ENCODE measurements at regions not wholly inside any gene's neighbourhood (a gene's known extent, or its start where the extent isn't known, plus 50 kb on each side); places are given as distances from the start of the nearest gene placed in this dataset.

DNA sequence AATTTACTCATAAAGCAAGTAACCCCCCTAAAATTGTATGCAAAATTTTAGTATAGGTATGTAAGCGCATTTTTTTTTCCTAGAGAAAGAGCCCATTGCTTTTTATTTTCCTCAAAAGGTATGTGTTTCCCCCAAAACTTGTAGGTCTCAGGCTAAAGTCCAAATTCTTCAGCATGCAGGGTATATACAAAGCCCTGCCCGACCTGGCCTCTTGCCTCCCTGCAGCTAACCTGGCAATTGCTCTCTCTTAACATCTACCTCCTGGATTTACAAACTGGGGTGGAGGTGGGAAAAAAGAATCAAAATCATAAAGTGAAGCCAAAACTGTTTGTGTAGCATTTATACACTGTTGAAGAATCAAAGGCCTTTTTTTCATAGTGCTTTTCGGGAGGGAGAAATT is 107.8 kb downstream of the KCNRG start:
- DNase-seq: no peak
- H3K9me3 ChIP-seq: no peaks in the 10 kb centered on the region
- H3K4me3 ChIP-seq: peak overlapping the region in 5 of 8 donors; percentile 74 to 92 (median 86)
- peak overlapping the region; percentile 99 to 100 (median 100) for H3K27ac ChIP-seq
- H3K36me3 ChIP-seq: peaks cover 0 to 16% (median 0%) of the 10 kb centered on the region in 6 donors
- 60 to 73% (median 69%) methylated on average over 3 of the region's 3 CpGs for WGBS, 5 donors
- intact Hi-C loops (cut with DNase I; ENCODE audit: low total_unique reads): no loop called here
- no peak for TF ChIP-seq POLR2AphosphoS5 (IDR thresholded peaks at IDR 0.05)
- TF ChIP-seq, protein P1, sequence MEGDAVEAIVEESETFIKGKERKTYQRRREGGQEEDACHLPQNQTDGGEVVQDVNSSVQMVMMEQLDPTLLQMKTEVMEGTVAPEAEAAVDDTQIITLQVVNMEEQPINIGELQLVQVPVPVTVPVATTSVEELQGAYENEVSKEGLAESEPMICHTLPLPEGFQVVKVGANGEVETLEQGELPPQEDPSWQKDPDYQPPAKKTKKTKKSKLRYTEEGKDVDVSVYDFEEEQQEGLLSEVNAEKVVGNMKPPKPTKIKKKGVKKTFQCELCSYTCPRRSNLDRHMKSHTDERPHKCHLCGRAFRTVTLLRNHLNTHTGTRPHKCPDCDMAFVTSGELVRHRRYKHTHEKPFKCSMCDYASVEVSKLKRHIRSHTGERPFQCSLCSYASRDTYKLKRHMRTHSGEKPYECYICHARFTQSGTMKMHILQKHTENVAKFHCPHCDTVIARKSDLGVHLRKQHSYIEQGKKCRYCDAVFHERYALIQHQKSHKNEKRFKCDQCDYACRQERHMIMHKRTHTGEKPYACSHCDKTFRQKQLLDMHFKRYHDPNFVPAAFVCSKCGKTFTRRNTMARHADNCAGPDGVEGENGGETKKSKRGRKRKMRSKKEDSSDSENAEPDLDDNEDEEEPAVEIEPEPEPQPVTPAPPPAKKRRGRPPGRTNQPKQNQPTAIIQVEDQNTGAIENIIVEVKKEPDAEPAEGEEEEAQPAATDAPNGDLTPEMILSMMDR (IDR thresholded peaks at IDR 0.05 in 8 of 11, conservative IDR thresholded peaks at IDR 0.05 in 3 of 11): no peak
- no peak for TF ChIP-seq POLR2A (IDR thresholded peaks at IDR 0.05)
- peaks cover 0 to 11% (median 2%) of the 10 kb centered on the region in 7 donors for H3K27me3 ChIP-seq (replicated peaks in 1 of 7)
- H3K4me1 ChIP-seq: peaks cover 32 to 76% (median 61%) of the 10 kb centered on the region in 6 donors

DNA sequence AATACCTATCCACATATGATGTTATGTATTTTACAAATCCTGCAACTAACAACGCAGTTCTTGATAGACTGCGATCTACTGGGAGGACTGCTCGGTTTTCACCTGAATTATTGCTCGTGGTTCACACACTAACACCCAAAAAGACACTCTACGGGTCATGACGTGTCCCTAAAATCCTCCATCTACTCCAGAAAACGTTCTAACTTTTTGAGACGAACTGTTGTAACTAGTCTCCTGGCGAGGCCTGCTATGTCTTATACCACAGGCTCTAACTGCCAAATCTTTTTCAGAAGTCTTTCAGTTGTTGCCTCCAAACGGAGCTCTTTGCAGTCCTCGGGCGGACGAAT is 108.2 kb downstream of the KCNRG start:
- peaks cover 0 to 16% (median 0%) of the 10 kb centered on the region in 6 donors for H3K36me3 ChIP-seq
- TF ChIP-seq POLR2AphosphoS5 (IDR thresholded peaks at IDR 0.05) (no peak), POLR2A (IDR thresholded peaks at IDR 0.05) (no peak)
- TF ChIP-seq, protein P1 (IDR thresholded peaks at IDR 0.05 in 8 of 11, conservative IDR thresholded peaks at IDR 0.05 in 3 of 11): no peak
- no peak for DNase-seq
- peaks cover 32 to 76% (median 64%) of the 10 kb centered on the region in 6 donors for H3K4me1 ChIP-seq
- H3K27me3 ChIP-seq (replicated peaks in 1 of 7): peaks cover 0 to 16% (median 7%) of the 10 kb centered on the region in 7 donors
- H3K27ac ChIP-seq: peak overlapping the region; percentile 99 to 100 (median 100)
- no peaks in the 10 kb centered on the region for H3K9me3 ChIP-seq
- 5 to 10% (median 6%) methylated on average over 13 of the region's 13 CpGs for WGBS, 5 donors
- peak overlapping the region; percentile 74 to 92 (median 87) for H3K4me3 ChIP-seq
- intact Hi-C loops (cut with DNase I; ENCODE audit: low total_unique reads): no loop called here

DNA sequence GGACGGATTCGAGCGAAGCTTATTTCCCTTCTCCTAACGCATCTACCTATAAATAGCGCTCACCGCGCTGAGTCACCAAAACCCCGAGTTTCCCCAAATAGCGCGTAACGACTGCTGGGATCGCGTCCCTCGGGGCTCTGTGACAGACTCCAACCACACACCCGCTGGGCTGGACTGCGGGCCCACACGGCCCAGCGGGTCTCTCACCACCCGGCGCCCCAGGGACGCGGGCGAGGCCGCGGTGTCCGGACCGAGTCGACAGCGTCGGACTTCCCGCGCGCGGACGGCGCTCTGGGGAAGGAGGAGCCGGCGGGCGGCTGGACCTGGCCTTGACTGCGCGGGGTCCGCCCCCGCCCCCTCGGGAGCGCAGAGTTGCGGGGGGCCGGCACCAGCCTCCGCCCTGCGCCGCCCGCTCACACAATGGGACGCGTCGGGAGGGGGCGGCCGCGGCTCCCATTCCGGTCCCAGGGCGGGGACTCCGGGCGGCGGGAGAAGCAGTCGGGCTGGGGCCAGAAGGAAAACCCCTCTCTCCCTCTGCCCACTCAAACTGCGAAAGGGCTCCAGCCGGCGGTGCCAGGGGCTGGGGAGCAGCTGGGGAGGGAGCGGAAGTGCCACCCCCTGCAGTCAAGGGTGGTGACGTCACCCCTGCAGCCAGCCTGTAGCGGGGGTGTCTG is 108.8 kb downstream of the KCNRG start:
- H3K4me3 ChIP-seq: peak overlapping the region; percentile 74 to 92 (median 87)
- H3K27me3 ChIP-seq (replicated peaks in 1 of 7): peaks cover 0 to 21% (median 12%) of the 10 kb centered on the region in 7 donors
- intact Hi-C loops (cut with DNase I; ENCODE audit: low total_unique reads): no loop called here
- peak; percentile 85 to 91 (median 86) for TF ChIP-seq POLR2A (IDR thresholded peaks at IDR 0.05)
- peak; percentile 99 for TF ChIP-seq POLR2AphosphoS5 (IDR thresholded peaks at IDR 0.05)
- TF ChIP-seq, protein P1 (IDR thresholded peaks at IDR 0.05 in 8 of 11, conservative IDR thresholded peaks at IDR 0.05 in 3 of 11): peak in 3 of 11 experiments; percentile 22 to 30 (median 29)
- peak overlapping the region; percentile 99 to 100 (median 100) for H3K27ac ChIP-seq
- WGBS, 5 donors: 0 to 1% (median 0%) methylated on average over 27 to 69 of the region's 69 CpGs
- peaks cover 32 to 77% (median 65%) of the 10 kb centered on the region in 6 donors for H3K4me1 ChIP-seq
- H3K9me3 ChIP-seq: no peaks in the 10 kb centered on the region
- no peak for DNase-seq
- H3K36me3 ChIP-seq: peaks cover 0 to 16% (median 0%) of the 10 kb centered on the region in 6 donors
